Stimulated activated CD4-positive, alpha-beta T cell treated with anti-CD3 and anti-CD28 coated beads, Interleukin-4, amount 100 ng/mL, for 1 hour (primary cell): ENCODE measurements at regions not wholly inside any gene's neighbourhood (a gene's known extent, or its start where the extent isn't known, plus 50 kb on each side); places are given as distances from the start of the nearest gene placed in this dataset.
"Not testable (repeated sequence)": the region's sequence is repeated elsewhere in the genome, so short reads cannot be mapped to it uniquely, and the experiment has no call there.

Experiments used
- DNase-seq: peaks from one replicate; pipeline ENCODE4 v3.0.0-alpha.2; 2020

GRCh38 chr13:109702030-109702597, 84.3 kb downstream of the IRS2 start:
- DNase-seq: not testable (repeated sequence)

- no peak for DNase-seq
Measured at GRCh38 chr13:109700176-109700575, 86.2 kb downstream of the IRS2 start.

DNA sequence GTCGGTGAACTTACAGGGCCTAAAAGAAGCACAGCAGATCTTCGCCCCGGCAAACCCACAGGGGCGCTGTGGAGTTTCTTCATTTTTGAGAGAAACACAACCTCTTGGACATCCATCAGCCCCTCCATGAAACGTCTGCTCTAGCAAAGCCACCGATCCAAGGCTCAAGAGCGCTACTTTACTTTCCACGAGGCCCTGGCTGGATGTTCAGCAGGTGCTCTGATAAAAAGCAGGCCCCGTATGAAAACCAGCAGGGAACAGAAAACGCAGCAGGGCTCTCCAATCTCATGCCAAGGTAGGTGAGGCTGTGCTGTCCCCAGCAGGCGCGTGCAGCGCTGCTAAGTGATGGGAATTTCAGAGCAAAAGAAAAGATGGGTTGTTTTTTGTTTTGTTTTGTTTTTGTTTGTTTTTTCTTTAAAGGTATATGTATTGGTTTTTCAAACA, 86.7 kb downstream of the IRS2 start:
- DNase-seq: no peak

DNA sequence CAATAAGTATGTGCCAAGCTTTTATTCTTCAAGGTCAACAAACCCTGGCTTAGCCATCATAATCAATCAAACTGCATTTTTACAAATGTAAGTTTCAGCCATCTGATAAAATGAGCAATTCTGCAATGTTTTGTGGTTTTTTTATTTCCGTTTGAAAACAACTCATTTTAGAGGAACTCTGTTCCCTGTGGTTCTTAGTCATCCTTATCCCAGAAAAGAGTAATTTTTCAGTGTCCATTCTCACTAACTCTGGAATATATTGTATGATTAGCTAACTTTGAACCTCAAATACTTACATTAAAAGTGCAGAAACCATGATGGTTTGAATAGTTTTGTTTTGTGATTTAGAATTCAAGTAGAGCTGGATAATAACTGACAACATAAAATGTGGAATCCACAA, 87.6 kb downstream of the IRS2 start:
- no peak for DNase-seq

GRCh38 chr13:109697936-109698335, 88.4 kb downstream of the IRS2 start:
- no peak for DNase-seq

DNA sequence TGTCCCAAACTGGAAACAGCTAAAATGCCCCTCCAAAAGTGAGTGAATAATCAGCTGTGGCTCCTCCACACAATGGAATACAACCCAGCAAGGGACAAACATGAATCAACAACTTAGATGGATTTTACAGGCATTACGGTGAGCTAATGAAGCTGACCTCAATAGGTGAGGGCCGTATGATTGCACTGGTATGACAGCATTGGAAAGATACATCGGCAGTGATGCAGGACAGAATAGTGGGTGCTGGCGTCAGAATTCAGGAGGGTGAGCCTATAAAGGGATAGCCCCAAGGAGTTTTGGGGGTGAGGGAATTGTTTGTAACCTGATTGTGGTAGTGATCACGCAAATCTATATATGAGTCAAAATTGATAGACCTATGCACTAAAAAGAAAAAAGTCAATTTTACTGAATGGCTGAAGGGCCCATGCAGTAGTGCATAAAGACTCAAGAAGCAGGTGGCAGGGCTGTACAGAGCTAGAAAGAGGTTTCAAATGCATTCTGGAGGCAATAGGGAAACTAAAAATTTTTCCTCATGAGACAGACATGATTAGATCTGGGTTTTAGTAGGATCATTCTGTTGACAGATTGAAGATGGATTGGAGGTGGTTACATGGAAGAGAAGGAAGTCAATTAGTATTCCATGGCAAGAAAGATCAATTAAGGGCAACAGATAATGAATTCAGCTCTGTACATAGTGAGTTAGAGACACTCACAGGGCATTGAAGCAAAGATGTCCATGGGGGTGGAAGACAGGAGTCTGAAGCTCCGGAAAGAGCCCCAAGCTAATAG, 90.8 kb downstream of the IRS2 start:
- DNase-seq: no peak

DNA sequence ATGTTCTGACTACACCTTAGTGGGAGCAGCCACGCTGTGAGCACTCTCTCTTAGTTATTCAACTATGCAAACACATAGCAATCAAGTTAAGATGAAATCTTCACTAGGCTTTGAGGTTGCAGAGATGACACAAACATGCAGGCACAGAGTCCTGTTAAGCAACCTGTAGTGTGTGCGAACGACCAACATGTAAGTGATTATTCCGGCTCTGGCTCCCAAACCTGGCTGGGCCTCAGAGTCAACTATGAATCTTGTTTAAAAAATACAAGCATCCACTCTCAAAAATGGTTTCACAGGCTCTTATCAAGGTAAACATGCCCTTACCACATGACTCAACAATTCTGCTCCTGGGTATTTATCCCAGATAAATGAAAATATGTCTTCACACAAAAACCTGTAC, 91.4 kb downstream of the IRS2 start:
- DNase-seq: no peak

- DNase-seq: no peak
Measured at GRCh38 chr13:109693213-109693612, 93.2 kb downstream of the IRS2 start.

DNA sequence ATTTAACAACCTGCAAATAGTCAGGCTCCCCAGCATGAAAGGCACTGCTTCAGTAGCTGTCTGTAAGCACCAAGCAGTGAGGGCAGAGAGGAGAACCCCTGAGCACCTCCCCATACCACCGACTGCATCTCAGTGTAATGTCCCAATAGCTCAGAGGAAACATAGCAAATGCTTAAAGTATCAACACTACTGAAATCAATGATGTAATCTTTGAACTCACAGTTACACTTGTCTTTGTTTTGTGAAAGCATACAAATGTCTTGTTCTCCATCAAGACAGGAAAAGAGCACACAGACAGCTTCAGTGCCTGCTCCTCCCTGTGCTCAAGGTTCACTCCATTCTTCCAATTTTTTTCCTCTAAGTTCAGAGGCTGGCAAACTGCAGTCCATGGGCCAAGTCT, 94.7 kb downstream of the IRS2 start:
- no peak for DNase-seq

DNA sequence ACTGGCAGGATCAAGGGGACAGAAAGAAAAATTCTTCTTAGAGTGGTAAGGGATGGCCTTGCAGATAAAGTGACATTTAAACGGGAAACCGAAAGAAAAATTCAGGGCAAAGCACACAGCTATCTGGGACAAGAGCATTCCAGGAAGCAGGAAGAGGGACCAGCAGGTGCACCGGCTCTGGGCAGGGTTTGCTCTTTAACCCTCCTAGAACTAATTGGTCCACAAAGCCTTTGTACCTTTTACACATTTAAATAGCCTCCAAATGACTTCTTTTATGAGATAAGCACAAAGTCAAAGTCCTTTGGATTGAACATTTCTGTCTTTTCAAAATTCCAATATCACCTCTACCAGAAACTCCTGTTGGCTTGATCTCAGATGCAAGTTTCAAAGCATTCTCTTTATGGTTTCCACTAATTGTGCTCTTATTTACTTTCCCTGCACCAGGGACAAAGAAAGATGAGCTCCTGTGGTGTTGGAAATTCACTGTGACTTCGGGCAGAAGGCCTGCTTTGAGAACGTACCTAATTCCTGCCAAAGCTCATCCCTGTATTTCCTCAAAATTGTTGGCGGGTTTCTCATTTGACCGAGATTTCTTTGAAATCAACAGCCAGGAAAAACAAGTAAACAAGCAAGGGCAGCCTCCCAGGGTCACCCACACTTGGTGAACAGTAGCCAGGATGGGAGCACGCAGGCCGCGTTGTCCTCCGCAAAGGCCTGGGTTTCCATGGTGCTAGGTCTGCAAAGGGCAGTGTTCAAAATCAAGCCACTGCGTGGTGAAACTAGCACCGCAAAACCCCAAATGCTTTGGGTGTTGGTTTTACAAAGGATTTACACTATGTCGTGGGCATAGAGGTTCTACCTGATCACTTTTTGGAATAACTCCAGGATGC, 98.6 kb downstream of the IRS2 start:
- DNase-seq: no peak

GRCh38 chr13:109685203-109685602, 101.2 kb downstream of the IRS2 start:
- DNase-seq: no peak

DNA sequence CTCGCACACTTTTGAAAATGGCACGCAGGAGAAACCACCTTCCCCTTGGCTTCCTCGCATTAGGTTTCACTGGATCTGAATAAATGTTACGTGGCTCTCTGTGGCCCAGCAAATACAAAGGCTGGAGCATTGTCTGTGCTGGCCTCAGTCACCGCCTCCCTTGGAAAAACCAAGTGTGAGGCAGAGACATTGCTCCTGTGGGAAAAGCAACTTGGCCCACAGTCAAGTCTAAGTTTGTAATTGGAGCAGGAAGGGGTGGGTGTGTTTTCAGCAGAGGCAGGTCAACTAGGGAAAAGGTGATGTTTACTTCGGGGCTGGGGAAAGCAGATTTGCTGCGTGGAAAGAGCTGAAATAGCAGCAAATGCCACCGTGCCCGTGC, 101.6 kb downstream of the IRS2 start:
- no peak for DNase-seq

GRCh38 chr13:109684084-109684823, 102.1 kb downstream of the IRS2 start:
- no peak for DNase-seq

DNA sequence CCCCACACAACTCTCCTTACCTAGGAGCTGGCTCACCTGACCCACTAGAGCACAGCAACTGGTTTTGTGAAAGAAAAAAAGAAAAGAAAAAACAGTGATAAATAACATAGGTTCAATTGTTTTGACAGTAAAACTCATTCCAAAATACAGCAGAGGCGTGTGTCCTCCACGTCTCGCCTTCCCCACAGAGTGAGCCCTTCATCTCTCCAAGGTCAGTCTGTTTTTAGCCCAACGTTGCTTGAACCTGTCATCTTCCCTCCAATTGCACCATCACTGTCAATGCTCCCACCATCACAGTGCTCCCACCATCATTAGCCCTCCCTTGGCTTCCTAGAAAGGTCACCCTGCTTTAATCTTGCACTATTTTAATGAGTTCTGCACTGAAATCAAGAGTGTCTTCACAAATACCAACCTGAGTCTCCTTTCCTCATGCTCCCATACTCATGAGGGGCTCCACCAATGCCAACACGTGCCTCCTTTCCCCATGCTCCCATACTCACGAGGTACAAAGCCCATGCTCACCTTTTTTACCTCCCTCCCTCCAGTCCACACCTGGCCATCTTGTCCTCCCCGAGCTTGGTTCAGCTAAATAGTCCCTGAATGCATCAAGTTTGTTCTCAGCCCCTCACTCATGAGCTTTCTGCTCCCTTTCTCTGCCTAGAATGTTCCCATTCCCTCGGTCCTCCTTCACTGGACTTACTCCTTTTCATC, 103.7 kb downstream of the IRS2 start:
- no peak for DNase-seq

DNA sequence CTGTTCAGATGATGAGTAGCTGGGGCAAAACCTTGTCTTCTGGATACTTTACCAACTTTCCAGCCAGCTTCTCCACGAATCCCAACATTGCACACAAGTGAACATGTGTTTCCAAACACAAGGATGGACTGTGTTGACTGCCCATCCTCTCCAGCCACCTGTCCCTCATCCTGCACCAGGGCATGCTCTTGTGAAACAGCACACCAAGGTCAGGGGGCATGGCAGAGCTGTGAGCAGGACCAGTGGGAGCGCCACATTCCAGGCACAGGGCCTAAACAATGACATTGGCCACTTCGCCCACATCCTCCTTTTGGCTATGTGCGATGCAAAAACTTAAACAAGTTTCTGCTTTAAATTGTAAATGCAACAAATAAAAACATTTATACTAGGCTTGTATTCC, 105.5 kb downstream of the IRS2 start:
- no peak for DNase-seq

GRCh38 chr13:109680288-109680687, 106.1 kb downstream of the IRS2 start:
- DNase-seq: no peak

GRCh38 chr13:109678459-109678858, 107.9 kb downstream of the IRS2 start:
- DNase-seq: no peak

- DNase-seq: no peak
Measured at GRCh38 chr13:109677206-109677605, 109.2 kb downstream of the IRS2 start.

GRCh38 chr13:109673477-109673876, 112.9 kb downstream of the IRS2 start:
- no peak for DNase-seq

DNA sequence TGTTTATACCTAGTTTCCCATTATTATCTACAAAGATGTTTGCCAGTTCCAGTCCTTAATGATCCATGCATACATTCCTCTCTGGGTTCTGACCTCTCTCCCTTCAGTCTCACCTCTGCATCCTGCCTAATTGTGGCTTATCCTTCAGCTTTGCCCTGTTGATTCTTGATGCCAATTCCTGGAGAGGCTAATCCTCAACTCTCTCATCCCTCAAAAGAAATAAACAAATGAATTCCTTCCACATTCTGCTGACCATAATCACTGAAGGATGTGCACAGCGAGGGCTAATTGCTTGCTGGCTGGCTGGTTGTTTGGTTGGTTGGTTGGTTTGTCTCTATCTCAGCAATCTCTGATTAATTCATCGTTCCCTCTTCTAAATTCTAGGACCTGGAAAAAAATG, 113.8 kb downstream of the IRS2 start:
- DNase-seq: no peak

- DNase-seq: no peak
Measured at GRCh38 chr13:109671919-109672318, 114.5 kb downstream of the IRS2 start.

DNA sequence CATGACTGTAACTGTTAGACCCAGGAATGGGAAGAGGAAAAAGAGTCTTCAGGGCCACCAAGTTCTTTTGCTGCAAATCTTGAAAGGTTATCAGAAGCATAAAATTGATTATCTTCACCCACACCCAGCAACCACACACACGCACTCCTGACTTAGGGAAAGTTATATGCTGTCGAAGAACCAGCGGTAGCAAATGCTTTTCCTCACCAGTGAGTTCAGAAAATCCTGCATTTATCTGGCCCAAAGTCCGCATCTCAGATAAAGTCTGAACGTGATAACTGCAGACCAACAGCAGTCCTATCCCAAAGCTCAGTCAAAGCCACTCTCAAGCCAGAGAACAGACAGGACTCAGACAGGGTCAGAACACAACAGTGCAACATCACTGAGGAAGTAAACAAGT, 115.6 kb downstream of the IRS2 start:
- DNase-seq: no peak
